Left ventricle myocardium superior (tissue), 1 donor: ENCODE measurements at regions not wholly inside any gene's neighbourhood (a gene's known extent, or its start where the extent isn't known, plus 50 kb on each side); places are given as distances from the start of the nearest gene placed in this dataset.
"Not testable (repeated sequence)": the region's sequence is repeated elsewhere in the genome, so short reads cannot be mapped to it uniquely, and the experiment has no call there.

Source experiments
- ATAC-seq: fragments of 200-7000 bp; cut with Tn5 transposase; one replicate; pipeline ENCODE4 v1.9.1; 2020; ENCODE audit warnings: mild to moderate bottlenecking, moderate library complexity
- DNase-seq: peaks from one replicate; pipeline ENCODE4 v3.0.0-alpha.2; 2020
- intact Hi-C: fragments of 100-400 bp; cut with micrococcal nuclease; formaldehyde crosslinking; loops from one replicate; pipeline ENCODE4 v1.11.0; 2022
- donor health status: DM: no; HTN: yes; CAD: no; lungs with severe emphysema.

GRCh38 chr3:184440151-184440550, 60.3 kb downstream of the CHRD start:
- ATAC-seq: no peak
- no peak for DNase-seq
- intact Hi-C loops: no loop called here

- ATAC-seq: no peak
- no peak for DNase-seq
- intact Hi-C loops: no loop called here
Measured at GRCh38 chr3:184441202-184441900, 61.5 kb downstream of the CHRD start.

- no peak for ATAC-seq
- DNase-seq: no peak
- intact Hi-C loops: no loop called here
Measured at GRCh38 chr3:184443364-184443763, 63.5 kb downstream of the CHRD start.

- intact Hi-C loops: no loop called here
- ATAC-seq (no peak), DNase-seq (no peak)
Measured at GRCh38 chr3:184443831-184444230, 64.0 kb downstream of the CHRD start.

- intact Hi-C loops: no loop called here
- ATAC-seq (no peak), DNase-seq (no peak)
Measured at GRCh38 chr3:184448321-184449160, 68.7 kb downstream of the CHRD start.

- no peak for DNase-seq
- intact Hi-C loops: no loop called here
- ATAC-seq: no peak
Measured at GRCh38 chr3:184449161-184449515, 69.3 kb downstream of the CHRD start.

GRCh38 chr3:184450547-184450946, 70.7 kb downstream of the CHRD start:
- no peak for ATAC-seq
- no peak for DNase-seq
- intact Hi-C loops: no loop called here

GRCh38 chr3:184453296-184453695, 73.4 kb downstream of the CHRD start:
- no peak for ATAC-seq
- no peak for DNase-seq

GRCh38 chr3:184455991-184456390, 76.1 kb downstream of the CHRD start:
- intact Hi-C loops: no loop called here
- ATAC-seq (no peak), DNase-seq (no peak)

More at GRCh38 chr3:184453296-184453695, 73.4 kb downstream of the CHRD start:
- intact Hi-C loops: no loop called here

GRCh38 chr3:184456476-184456875, 76.6 kb downstream of the CHRD start:
- DNase-seq: no peak
- intact Hi-C loops: no loop called here
- no peak for ATAC-seq

GRCh38 chr3:184457329-184457728, 77.5 kb downstream of the CHRD start:
- DNase-seq: no peak

GRCh38 chr3:184457784-184458377, 78.0 kb downstream of the CHRD start:
- intact Hi-C loops, DNase-seq: not testable (repeated sequence)

More at GRCh38 chr3:184457329-184457728, 77.5 kb downstream of the CHRD start:
- ATAC-seq: no peak
- intact Hi-C loops: no loop called here

GRCh38 chr3:184459355-184459754, 79.5 kb downstream of the CHRD start:
- ATAC-seq (no peak), DNase-seq (no peak)
- intact Hi-C loops: no loop called here

More at GRCh38 chr3:184457784-184458377, 78.0 kb downstream of the CHRD start:
- ATAC-seq: not testable (repeated sequence)

GRCh38 chr3:184460276-184460675, 80.4 kb downstream of the CHRD start:
- DNase-seq: no peak
- intact Hi-C loops: no loop called here

GRCh38 chr3:184461219-184461618, 81.4 kb downstream of the CHRD start:
- DNase-seq (no peak), ATAC-seq (no peak)
- intact Hi-C loops: no loop called here

More at GRCh38 chr3:184460276-184460675, 80.4 kb downstream of the CHRD start:
- no peak for ATAC-seq

GRCh38 chr3:184465883-184466412, 86.1 kb downstream of the CHRD start:
- ATAC-seq (peak; percentile 42), DNase-seq (no peak)
- intact Hi-C loops: no loop called here

- intact Hi-C loops: no loop called here
- peak; percentile 89 for ATAC-seq
Measured at GRCh38 chr3:184466413-184466960, 86.6 kb downstream of the CHRD start.

GRCh38 chr3:184467171-184467570, 87.3 kb downstream of the CHRD start:
- DNase-seq: no peak
- ATAC-seq: no peak
- intact Hi-C loops: no loop called here

More at GRCh38 chr3:184466413-184466960, 86.6 kb downstream of the CHRD start:
- DNase-seq: peak; percentile 71

- DNase-seq (no peak), ATAC-seq (no peak)
- intact Hi-C loops: no loop called here
Measured at GRCh38 chr3:184470551-184470950, 90.7 kb downstream of the CHRD start.

- no peak for DNase-seq
- no peak for ATAC-seq
- intact Hi-C loops: no loop called here
Measured at GRCh38 chr3:184471439-184471838, 90.1 kb upstream of the EPHB3 start.
